ENCODE measurements at regions not wholly inside any gene's neighbourhood (a gene's known extent, or its start where the extent isn't known, plus 50 kb on each side); places are given as distances from the start of the nearest gene placed in this dataset.

- no peak for DNase-seq (ENCODE audit: insufficient read length, low spot score)
- no peak for FAIRE-seq
- TF ChIP-seq CTCF (IDR thresholded peaks at IDR 0.05; ENCODE audit: insufficient read depth, missing control alignments) = no peak
These were observed 253.2 kb downstream of the SOX4 start for GRCh38 chr6:21846541-21847451.

GRCh38 chr6:21847711-21848480 lies 254.3 kb downstream of the SOX4 start:
- DNase-seq (ENCODE audit: insufficient read length, low spot score) (no peak), FAIRE-seq (no peak)
- TF ChIP-seq CTCF (IDR thresholded peaks at IDR 0.05; ENCODE audit: insufficient read depth, missing control alignments) = no peak

DNA sequence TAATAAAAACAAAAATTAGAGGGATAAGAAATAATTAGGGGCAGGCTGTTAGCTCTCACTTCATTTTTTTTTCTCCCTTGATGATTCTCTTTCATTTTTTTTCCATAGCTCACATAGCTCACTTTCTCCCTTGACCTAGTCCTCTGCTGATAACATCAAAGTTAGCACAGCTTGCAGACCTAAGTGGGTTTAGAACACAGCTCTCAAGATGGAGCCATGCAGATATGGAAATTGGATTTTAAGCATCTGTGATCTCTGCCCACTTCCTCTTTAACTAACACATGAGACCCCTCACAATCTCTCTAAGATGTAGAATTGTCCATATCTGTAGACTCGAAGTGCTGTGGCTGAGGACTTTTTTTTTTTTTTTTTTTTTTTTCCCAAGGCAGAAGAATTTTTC lies 257.1 kb downstream of the SOX4 start:
- DNase-seq (ENCODE audit: insufficient read length, low spot score) = no peak
- TF ChIP-seq CTCF (IDR thresholded peaks at IDR 0.05; ENCODE audit: insufficient read depth, missing control alignments) = no peak

GRCh38 chr6:21855811-21856455 lies 262.4 kb downstream of the SOX4 start:
- no peak for FAIRE-seq
- DNase-seq (ENCODE audit: insufficient read length, low spot score) = no peak
- no peak for TF ChIP-seq CTCF (IDR thresholded peaks at IDR 0.05; ENCODE audit: insufficient read depth, missing control alignments)

More for the DNA sequence above, 257.1 kb downstream of the SOX4 start:
- FAIRE-seq = no peak

GRCh38 chr6:21856456-21856825 lies 262.9 kb downstream of the SOX4 start:
- no peak for DNase-seq (ENCODE audit: insufficient read length, low spot score)
- no peak for FAIRE-seq

GRCh38 chr6:21856844-21857243 lies 263.3 kb downstream of the SOX4 start:
- TF ChIP-seq CTCF (IDR thresholded peaks at IDR 0.05; ENCODE audit: insufficient read depth, missing control alignments) = no peak
- no peak for DNase-seq (ENCODE audit: insufficient read length, low spot score)
- no peak for FAIRE-seq

More at GRCh38 chr6:21856456-21856825, 262.9 kb downstream of the SOX4 start:
- TF ChIP-seq CTCF (IDR thresholded peaks at IDR 0.05; ENCODE audit: insufficient read depth, missing control alignments) = no peak
